GM18858 (cell line): ENCODE measurements at regions not wholly inside any gene's neighbourhood (a gene's known extent, or its start where the extent isn't known, plus 50 kb on each side); places are given as distances from the start of the nearest gene placed in this dataset.
"Not testable (repeated sequence)": the region's sequence is repeated elsewhere in the genome, so short reads cannot be mapped to it uniquely, and the experiment has no call there.

Experiments
- ATAC-seq: cut with Tn5 transposase; IDR thresholded peaks from one replicate; pipeline ENCODE4 v1.9.1; 2021; ENCODE audit not compliant: unreplicated experiment

GRCh38 chr12:124477107-124477915 lies 90.1 kb downstream of the NCOR2 start:
- no peak for ATAC-seq

- no peak for ATAC-seq
Measured at GRCh38 chr12:124476011-124476400, 91.4 kb downstream of the NCOR2 start.

DNA sequence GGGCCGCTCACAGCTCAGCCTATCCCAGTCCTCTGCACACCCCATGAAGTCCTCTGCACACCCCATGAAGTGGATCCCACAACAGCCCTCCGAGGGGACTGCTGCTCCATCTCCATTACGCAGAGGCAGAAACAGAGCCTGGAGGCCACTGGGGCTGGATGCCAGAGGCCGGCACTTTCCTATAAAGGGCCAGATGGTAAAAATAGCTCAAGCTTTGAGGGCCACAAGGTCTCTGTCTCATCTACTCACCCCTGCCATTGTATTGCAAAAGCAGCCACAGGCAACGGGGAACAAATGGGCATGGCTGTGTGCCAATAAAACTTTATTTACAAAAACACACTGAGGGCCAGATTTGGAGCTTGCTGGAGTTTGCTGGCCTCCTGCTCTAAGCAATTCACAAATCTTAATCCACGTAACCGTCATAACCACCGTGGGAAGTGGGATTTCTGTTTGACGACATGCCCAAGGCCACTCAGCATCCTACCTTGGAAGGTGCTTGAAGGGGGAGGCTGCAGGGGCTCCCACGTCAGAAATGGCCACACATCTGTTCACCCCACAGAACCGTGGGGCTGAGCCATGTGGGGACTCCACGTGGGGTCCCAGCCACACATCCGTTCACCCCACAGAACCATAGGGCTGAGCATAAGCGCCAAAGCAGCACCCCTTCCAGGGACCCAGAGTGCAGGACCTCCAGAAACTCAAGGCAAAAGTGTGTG lies 92.0 kb downstream of the NCOR2 start:
- no peak for ATAC-seq

DNA sequence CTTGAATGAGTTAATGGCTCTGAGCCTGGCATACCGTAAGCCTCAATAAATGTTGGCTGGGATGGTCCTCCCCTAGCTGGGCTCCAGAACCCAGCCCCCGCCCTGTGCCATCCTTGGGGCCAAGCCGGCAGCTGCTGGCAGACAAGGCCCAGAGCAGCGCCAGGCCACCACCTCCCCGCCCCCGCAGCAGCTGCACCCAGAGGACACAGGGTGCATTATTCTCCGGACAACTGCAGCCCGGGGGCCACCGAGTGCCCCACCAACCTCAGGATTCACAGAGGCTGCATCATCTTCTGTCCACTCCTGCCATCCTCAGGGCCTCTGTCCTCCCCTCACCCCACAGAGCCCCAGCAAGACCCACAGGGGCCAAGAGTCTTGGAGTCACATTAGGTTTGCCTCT lies 92.7 kb downstream of the NCOR2 start:
- no peak for ATAC-seq

DNA sequence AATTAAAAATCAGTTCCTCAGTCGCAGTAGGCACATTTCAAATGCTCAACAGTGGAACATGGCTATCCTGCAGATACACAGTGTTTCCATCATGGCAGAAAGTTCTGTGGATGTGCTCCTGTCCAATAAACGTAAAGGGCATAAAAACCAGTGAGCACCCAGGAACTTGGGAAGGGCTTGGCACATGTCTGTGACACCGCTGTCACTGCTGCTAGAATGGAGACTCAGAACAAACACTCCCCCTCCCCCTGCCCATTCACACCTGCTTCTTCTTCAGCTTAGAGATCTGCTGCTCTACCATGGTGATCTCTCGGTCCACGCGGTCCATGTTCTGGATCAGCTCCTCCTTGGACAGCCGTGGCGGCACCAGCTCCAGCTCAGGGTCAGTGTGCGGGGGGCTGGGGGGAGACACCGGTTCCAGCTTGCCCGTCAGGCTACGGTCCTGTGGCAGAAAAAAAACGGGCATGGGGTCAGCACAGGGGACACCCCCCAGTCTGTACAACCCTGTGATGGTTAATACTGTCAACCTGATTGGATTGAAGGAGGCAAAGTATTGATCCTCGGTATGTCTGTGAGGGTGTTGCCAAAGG lies 94.6 kb downstream of the NCOR2 start:
- ATAC-seq: no peak

- no peak for ATAC-seq
Measured at GRCh38 chr12:124471828-124472227, 95.6 kb downstream of the NCOR2 start.

DNA sequence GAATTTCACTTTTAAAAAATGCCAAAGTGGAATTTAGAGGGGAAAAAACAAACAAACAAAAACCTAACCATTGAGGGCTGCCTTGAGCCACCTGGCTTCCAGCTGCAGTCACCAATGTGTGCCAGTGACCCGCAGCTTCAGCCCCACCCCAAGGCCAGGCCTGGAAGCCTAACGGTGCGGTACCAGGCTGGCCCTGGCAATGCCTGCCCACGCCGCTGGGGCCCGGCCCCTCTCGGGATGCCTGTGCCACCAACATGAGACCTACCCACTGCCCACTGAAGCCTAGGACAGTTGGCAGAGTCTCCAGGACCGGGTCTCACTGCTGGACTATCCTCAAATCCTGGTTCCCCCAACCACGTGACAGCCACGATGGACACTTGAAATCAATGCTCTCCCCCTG lies 96.6 kb downstream of the NCOR2 start:
- no peak for ATAC-seq

DNA sequence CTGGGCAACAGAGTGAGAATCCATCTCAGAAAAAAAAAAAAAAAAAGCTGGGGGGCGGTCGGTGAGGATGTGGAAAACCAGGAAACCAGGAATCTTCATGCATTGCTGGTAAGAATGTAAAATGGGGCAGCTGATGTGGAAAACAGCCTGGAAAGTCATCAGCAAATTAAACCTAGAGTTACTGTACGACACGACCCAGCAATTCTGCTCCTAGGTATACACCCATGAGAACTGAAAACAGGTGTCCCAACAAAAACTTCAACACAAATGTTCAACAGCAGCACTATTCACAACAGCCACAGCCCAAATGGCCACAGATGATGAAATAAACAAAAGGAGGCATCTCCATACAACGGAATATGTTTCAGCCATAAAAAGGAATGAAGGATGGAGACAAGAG lies 97.3 kb downstream of the NCOR2 start:
- no peak for ATAC-seq

DNA sequence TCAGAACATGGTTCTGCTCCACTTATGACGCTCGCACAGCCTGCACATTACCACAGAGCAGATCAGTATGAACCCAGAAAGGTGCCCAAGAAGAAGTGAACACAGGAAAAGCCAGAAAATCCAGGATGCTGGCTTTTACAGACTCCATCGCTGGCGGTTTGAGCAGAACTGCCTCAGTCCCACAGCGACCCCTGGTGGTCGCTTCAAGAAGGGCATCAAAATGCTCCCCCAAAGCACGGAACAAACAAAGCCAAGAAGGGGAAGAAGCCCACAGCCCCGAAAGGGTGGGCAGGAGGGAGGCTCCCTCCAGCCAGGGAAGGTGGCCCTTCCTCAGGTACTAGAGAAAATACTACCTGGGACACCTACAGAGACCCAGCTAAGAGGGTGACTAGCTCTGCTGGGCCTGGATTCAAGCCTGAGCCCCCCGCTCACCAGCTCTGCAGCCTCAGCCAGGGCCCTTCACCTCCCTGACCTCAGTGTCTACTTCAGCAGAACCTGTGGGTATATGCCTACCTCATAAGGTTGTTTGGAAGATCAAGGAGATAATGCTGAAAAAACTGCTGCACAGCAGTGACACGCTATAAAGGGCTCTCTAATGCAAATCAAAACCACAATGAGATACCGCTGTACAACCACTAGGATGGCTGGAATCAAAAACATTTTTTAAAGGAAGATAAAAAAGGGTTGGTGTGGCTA lies 98.1 kb downstream of the NCOR2 start:
- no peak for ATAC-seq

GRCh38 chr12:124467549-124467948 lies 99.9 kb downstream of the NCOR2 start:
- ATAC-seq: not testable (repeated sequence)

DNA sequence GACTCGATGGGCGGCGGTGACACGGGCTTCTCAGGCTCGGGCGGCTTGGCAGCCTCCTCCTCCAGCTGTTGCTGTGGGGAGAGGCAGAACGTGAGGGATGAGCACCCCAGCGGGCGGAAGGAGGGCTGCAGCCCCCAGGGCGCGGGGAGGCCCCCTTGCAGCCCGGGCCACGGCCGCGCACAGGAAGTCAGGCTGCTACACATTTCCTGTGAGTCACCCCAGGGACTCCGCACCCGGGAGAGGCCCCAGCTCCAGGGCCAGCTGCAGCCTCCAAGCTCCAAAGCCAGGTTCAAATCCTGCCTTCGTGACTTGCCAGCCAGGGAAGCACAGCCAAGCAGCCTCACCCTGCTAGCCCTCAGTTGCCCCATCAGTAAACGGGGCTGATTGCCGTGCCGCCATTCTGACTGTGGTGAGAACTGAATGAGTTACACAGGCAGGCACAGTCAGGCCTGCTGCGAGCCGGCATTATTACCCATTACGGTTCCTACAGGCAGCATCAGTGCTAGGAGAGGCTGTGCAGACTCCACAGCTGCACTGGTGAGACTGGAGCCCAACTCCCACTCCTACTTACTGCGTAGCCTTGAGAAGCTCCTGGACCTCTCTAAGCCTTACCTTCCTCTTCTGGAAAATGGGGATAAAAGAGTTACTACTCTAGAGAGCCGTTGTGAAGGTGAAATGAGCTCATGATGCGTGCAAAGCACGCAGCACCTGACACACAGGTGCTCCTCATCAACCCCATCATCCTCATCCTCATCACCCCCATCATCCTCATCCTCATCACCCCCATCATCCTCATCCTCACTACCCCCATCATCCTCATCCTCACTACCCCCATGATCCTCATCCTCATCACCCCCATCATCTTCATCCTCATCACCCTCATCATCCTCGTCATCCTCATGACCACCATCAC lies 100.9 kb downstream of the NCOR2 start:
- ATAC-seq: peak; percentile 93

GRCh38 chr12:124465473-124465872 lies 101.9 kb downstream of the NCOR2 start:
- no peak for ATAC-seq

DNA sequence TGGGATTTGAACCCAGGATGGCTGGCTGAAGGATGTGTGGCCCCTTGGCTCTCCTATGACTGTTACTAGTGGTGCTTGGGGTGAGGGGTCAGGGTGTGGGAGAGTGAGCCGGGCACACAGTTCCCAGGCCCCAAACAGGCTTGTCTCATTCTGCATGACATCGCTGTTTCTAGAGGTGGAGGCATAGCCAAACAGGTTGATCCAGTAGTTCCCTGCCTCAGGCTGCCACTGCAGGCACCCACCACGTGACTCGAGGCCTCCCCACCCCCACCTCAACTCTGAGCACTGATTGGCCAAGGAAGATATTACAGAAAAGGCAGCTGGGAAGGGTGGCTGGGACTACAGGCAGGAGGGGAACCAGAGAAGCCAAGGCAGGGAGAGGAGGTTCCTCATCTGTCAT lies 102.6 kb downstream of the NCOR2 start:
- ATAC-seq: no peak

DNA sequence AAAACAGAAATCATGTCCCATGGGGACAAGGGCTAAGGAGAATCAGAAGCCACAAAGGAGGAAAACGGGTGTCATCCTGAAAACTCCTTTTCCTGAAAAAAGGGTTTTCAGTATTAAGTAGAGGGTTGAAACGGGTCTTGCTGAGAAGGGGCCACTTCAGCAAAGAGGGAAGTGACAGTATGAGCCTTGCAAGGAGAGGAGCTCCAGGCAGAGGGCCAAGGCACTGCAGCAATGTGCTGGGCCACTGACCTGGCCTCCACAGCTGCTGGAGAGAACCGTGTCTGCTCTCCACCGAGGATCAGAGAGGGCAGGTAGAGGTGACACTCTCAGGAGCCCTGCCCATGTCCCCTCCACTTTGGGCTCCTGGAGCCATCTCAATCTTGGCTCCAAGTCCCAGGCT lies 103.3 kb downstream of the NCOR2 start:
- ATAC-seq: no peak

DNA sequence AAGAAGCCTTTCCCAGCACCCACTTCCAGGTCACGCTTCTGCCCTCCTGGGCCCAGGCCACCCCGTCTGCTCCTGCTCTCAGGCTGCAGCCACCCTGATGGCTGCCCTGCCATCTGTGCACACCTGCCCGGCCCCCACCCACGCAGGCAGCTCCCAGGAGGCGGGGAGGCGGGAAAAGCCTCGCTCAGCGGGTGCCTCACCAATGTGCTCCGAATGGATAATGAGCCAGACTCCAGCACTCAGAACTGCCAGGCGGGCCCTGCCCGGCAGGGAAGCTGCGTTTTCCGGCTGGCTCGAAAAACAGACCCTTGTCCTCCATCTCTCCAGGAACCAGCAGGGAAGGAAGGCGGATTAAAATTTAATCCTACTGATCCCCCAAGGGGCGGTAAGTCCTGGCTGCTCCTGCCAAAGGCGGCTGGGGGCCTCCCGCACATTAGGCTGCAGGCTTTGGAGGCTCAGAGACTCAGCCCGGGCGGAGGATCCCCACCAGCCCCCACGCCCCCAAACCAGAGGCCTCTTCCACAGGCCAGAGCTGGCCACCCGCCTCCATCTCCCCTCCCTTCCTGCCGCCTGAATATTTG lies 104.0 kb downstream of the NCOR2 start:
- no peak for ATAC-seq

- no peak for ATAC-seq
Measured at GRCh38 chr12:124462750-124463149, 104.7 kb downstream of the NCOR2 start.

- no peak for ATAC-seq
Measured at GRCh38 chr12:124461851-124462623, 105.4 kb downstream of the NCOR2 start.

- no peak for ATAC-seq
Measured at GRCh38 chr12:124461241-124461673, 106.2 kb downstream of the NCOR2 start.

GRCh38 chr12:124460771-124461170 lies 106.6 kb downstream of the NCOR2 start:
- ATAC-seq: no peak
